WTC11 (cell line): ENCODE measurements at regions not wholly inside any gene's neighbourhood (a gene's known extent, or its start where the extent isn't known, plus 50 kb on each side); places are given as distances from the start of the nearest gene placed in this dataset.

Source experiments
- ATAC-seq: fragments of 200-7000 bp; cut with Tn5 transposase; 2 replicates; pipeline ENCODE4 v1.10.0; 2021; ENCODE audit warnings: mild to moderate bottlenecking, moderate library complexity
- CTCF ChIA-PET: fragments of 300-600 bp; sonication (Branson Sonifier 250); formaldehyde crosslinking; loops from one replicate; lab custom pipeline; 2021; ENCODE audit warnings: antibody characterized with exemption; lab: Charles Lee
- POLR2A ChIA-PET: fragments of 350-600 bp; sonication (Branson Sonifier 250); formaldehyde crosslinking; loops from one replicate; lab custom pipeline; 2021; ENCODE audit warnings: antibody characterized with exemption; lab: Charles Lee
- DNase-seq: peaks from one replicate; pipeline ENCODE4 v3.0.0; 2021; ENCODE audit warnings: low spot score
- H3K27ac Mint-ChIP-seq: 2 replicates; pipeline ENCODE4 v1.8.0; 2021; ENCODE audit warnings: mixed read lengths
- H3K27me3 Mint-ChIP-seq: 2 replicates; pipeline ENCODE4 v1.8.0; 2021; ENCODE audit warnings: low read depth, mild to moderate bottlenecking, moderate library complexity, mixed read lengths
- H3K36me3 Mint-ChIP-seq: 2 replicates; pipeline ENCODE4 v1.8.0; 2021; ENCODE audit warnings: mixed read lengths
- H3K4me1 Mint-ChIP-seq: 2 replicates; pipeline ENCODE4 v1.8.0; 2022; ENCODE audit warnings: mixed read lengths
- H3K4me3 Mint-ChIP-seq: 2 replicates; pipeline ENCODE4 v1.8.0; 2021; ENCODE audit warnings: mild to moderate bottlenecking, moderate library complexity, mixed read lengths
- H3K9me3 Mint-ChIP-seq: 2 replicates; pipeline ENCODE4 v1.8.0; 2021; ENCODE audit warnings: mixed read lengths
- ATF1 ChIP-seq: sonication (generic); formaldehyde crosslinking; IDR thresholded peaks from 2 replicates; pipeline ENCODE4 v1.8.1; 2023; ENCODE audit warnings: mild to moderate bottlenecking, moderate library complexity, missing genetic modification reagents
- EMX1 ChIP-seq: fragments of 250-450 bp; sonication (Bioruptor Pico); IDR thresholded peaks from 2 replicates; pipeline ENCODE4 v1.8.0; 2021; ENCODE audit warnings: mild to moderate bottlenecking
- FOXP4 ChIP-seq: sonication (generic); formaldehyde crosslinking; IDR thresholded peaks from 2 replicates; pipeline ENCODE4 v1.8.0; 2022; ENCODE audit warnings: mild to moderate bottlenecking, missing genetic modification reagents
- JUN ChIP-seq: sonication (generic); formaldehyde crosslinking; IDR thresholded peaks from 2 replicates; pipeline ENCODE4 v1.8.0; 2023; ENCODE audit warnings: mild to moderate bottlenecking, missing genetic modification reagents
- NFE2L1 ChIP-seq: sonication (generic); formaldehyde crosslinking; IDR thresholded peaks from 2 replicates; pipeline ENCODE4 v1.8.1; 2023; ENCODE audit warnings: missing genetic modification reagents
- RELA ChIP-seq: sonication (generic); formaldehyde crosslinking; IDR thresholded peaks from 2 replicates; pipeline ENCODE4 v1.8.1; 2022; ENCODE audit warnings: missing genetic modification reagents, mild to moderate bottlenecking, borderline replicate concordance
- RORB ChIP-seq: fragments of 250-450 bp; sonication (Bioruptor Pico); IDR thresholded peaks from 2 replicates; pipeline ENCODE4 v1.9.0; 2021; ENCODE audit warnings: mild to moderate bottlenecking
- USF1 ChIP-seq: sonication (generic); formaldehyde crosslinking; IDR thresholded peaks from 2 replicates; pipeline ENCODE4 v1.8.0; 2022; ENCODE audit warnings: mild to moderate bottlenecking, missing genetic modification reagents
- USF2 ChIP-seq: sonication (generic); formaldehyde crosslinking; IDR thresholded peaks from 2 replicates; pipeline ENCODE4 v1.8.1; 2023; ENCODE audit warnings: mild to moderate bottlenecking, missing genetic modification reagents, moderate library complexity
- ZNF138 ChIP-seq: sonication (generic); formaldehyde crosslinking; conservative IDR thresholded peaks from 2 replicates; pipeline ENCODE4 v1.8.1; 2022; ENCODE audit warnings: mild to moderate bottlenecking, moderate library complexity, missing genetic modification reagents
- ZNF232 ChIP-seq: sonication (generic); formaldehyde crosslinking; IDR thresholded peaks from 2 replicates; pipeline ENCODE4 v1.8.0; 2022; ENCODE audit warnings: mild to moderate bottlenecking, missing genetic modification reagents
- ZNF512 ChIP-seq: sonication (generic); formaldehyde crosslinking; IDR thresholded peaks from 2 replicates; pipeline ENCODE4 v1.8.1; 2022; ENCODE audit warnings: missing genetic modification reagents, borderline replicate concordance
- TF ChIP-seq, protein P1 (sequence below): sonication (generic); formaldehyde crosslinking; IDR thresholded peaks from 2 replicates; pipeline ENCODE4 v1.8.0; 2022; ENCODE audit warnings: missing genetic modification reagents
- TF ChIP-seq, protein P2 (sequence below): sonication (generic); formaldehyde crosslinking; IDR thresholded peaks from 2 replicates; pipeline ENCODE4 v1.8.0; 2023; ENCODE audit warnings: mild to moderate bottlenecking, missing genetic modification reagents

GRCh38 chr12:4118601-4119156, 154.9 kb upstream of the CCND2 start:
- Mint-ChIP-seq H3K4me1 (peaks cover 33% of the 10 kb centered on the region), H3K27ac (no peak overlapping the region), H3K27me3 (no peaks in the 10 kb centered on the region), H3K9me3 (peaks cover 8% of the 10 kb centered on the region; the same call in 1 of the 2 replicates), H3K36me3 (no peaks in the 10 kb centered on the region), H3K4me3 (no peak overlapping the region)
- POLR2A ChIA-PET = interaction anchor here (0.6 to 0.8 kb wide), 2 partner anchors 153 to 209 kb away, joined by 3 to 6 read pairs; no protein-coding TSS in a partner anchor
- ATAC-seq (no peak), DNase-seq (no peak)
- TF ChIP-seq ZNF232 (CRISPR knock-in tag) (no peak), FOXP4 (CRISPR knock-in tag) (no peak)
- CTCF ChIA-PET = interaction anchor here (1.3 to 4.2 kb wide), 3 partner anchors 11 to 159 kb away, joined by 3 to 38 read pairs (median 23); no protein-coding TSS in a partner anchor

DNA sequence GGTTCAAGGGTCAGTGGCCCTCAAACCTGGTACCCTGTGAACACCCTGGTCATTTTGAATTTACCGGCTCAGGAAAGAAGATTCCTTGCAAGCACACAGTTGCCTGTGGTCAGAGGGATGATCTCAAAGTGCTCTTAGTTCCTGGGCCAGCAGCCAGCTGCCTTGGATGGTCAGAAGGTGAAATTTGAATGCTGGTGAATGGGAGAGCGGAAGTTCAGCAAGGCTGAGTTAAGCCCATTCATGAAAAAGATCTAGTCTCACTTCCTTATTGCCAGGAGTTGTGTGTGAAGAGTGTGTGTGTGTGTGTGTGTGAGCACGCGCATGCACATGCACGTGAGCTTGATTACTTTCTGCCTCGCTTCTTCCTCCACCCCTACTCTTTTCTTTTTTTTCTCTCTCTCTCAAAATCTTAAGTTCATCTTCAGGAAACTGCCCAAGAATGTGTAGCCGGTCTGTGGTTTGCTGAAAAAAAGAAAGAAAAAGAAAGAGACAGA, 155.5 kb upstream of the CCND2 start:
- CTCF ChIA-PET = interaction anchor here (0.9 to 4.2 kb wide), 5 partner anchors 13 to 160 kb away, joined by 3 to 38 read pairs (median 8); no protein-coding TSS in a partner anchor
- no peaks in the 10 kb centered on the region for H3K36me3 Mint-ChIP-seq
- DNase-seq (no peak), ATAC-seq (no peak)
- H3K9me3 Mint-ChIP-seq = peaks cover 8% of the 10 kb centered on the region; the same call in 1 of the 2 replicates
- POLR2A ChIA-PET = interaction anchor here (0.8 kb wide), 1 partner anchor 154 kb away, joined by 3 read pairs; no protein-coding TSS in a partner anchor
- no peak for TF ChIP-seq RELA
- no peak for TF ChIP-seq ZNF512
- TF ChIP-seq, protein P1, sequence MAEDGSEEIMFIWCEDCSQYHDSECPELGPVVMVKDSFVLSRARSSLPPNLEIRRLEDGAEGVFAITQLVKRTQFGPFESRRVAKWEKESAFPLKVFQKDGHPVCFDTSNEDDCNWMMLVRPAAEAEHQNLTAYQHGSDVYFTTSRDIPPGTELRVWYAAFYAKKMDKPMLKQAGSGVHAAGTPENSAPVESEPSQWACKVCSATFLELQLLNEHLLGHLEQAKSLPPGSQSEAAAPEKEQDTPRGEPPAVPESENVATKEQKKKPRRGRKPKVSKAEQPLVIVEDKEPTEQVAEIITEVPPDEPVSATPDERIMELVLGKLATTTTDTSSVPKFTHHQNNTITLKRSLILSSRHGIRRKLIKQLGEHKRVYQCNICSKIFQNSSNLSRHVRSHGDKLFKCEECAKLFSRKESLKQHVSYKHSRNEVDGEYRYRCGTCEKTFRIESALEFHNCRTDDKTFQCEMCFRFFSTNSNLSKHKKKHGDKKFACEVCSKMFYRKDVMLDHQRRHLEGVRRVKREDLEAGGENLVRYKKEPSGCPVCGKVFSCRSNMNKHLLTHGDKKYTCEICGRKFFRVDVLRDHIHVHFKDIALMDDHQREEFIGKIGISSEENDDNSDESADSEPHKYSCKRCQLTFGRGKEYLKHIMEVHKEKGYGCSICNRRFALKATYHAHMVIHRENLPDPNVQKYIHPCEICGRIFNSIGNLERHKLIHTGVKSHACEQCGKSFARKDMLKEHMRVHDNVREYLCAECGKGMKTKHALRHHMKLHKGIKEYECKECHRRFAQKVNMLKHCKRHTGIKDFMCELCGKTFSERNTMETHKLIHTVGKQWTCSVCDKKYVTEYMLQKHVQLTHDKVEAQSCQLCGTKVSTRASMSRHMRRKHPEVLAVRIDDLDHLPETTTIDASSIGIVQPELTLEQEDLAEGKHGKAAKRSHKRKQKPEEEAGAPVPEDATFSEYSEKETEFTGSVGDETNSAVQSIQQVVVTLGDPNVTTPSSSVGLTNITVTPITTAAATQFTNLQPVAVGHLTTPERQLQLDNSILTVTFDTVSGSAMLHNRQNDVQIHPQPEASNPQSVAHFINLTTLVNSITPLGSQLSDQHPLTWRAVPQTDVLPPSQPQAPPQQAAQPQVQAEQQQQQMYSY (CRISPR knock-in tag) = no peak
- TF ChIP-seq NFE2L1 (CRISPR knock-in tag) = no peak
- TF ChIP-seq, protein P2, sequence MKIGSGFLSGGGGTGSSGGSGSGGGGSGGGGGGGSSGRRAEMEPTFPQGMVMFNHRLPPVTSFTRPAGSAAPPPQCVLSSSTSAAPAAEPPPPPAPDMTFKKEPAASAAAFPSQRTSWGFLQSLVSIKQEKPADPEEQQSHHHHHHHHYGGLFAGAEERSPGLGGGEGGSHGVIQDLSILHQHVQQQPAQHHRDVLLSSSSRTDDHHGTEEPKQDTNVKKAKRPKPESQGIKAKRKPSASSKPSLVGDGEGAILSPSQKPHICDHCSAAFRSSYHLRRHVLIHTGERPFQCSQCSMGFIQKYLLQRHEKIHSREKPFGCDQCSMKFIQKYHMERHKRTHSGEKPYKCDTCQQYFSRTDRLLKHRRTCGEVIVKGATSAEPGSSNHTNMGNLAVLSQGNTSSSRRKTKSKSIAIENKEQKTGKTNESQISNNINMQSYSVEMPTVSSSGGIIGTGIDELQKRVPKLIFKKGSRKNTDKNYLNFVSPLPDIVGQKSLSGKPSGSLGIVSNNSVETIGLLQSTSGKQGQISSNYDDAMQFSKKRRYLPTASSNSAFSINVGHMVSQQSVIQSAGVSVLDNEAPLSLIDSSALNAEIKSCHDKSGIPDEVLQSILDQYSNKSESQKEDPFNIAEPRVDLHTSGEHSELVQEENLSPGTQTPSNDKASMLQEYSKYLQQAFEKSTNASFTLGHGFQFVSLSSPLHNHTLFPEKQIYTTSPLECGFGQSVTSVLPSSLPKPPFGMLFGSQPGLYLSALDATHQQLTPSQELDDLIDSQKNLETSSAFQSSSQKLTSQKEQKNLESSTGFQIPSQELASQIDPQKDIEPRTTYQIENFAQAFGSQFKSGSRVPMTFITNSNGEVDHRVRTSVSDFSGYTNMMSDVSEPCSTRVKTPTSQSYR (CRISPR knock-in tag) = no peak
- no peak for TF ChIP-seq ZNF138
- TF ChIP-seq USF1 (CRISPR knock-in tag) = no peak
- TF ChIP-seq ATF1 = no peak
- TF ChIP-seq EMX1 (CRISPR knock-in tag) = no peak
- TF ChIP-seq RORB (CRISPR knock-in tag) = no peak
- no peak for TF ChIP-seq JUN (CRISPR knock-in tag)
- TF ChIP-seq USF2 (CRISPR knock-in tag) = no peak
- no peaks in the 10 kb centered on the region for H3K27me3 Mint-ChIP-seq
- H3K4me1 Mint-ChIP-seq = peaks cover 33% of the 10 kb centered on the region
- no peak overlapping the region for H3K27ac Mint-ChIP-seq
- H3K4me3 Mint-ChIP-seq = no peak overlapping the region
